ENCODE measurements at regions not wholly inside any gene's neighbourhood (a gene's known extent, or its start where the extent isn't known, plus 50 kb on each side); places are given as distances from the start of the nearest gene placed in this dataset.

DNA sequence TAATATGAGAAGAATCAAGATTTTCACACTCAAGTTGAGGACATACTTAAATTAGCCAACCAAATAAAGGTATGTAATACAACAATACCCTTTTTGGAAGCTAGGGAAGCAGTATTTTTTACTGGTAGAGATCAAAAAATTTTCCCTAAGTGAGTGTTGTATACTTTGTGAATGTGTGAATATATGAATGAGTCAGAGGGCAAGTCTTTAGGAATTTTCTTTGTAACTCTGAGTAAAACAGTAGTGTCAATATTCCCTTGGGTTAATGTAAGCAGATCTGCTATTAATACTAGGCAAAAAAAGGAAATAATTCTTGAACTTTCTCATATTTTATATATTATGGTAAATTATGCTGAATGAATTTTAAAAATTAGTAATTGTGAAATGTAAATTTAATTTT is 1161.8 kb upstream of the MIR17HG start:
- H3K4me3 Mint-ChIP-seq = no peak overlapping the region
- H3K4me1 Mint-ChIP-seq = peaks cover 8% of the 10 kb centered on the region; the same call in 1 of the 2 replicates
- ATAC-seq = no peak
- H3K36me3 Mint-ChIP-seq = no peaks in the 10 kb centered on the region
- no peaks in the 10 kb centered on the region for H3K27me3 Mint-ChIP-seq (ENCODE audit: low read depth)
- no peak for DNase-seq (ENCODE audit: low spot score)
- no peak overlapping the region for H3K27ac Mint-ChIP-seq
- CTCF ChIA-PET = no interaction called here
- POLR2A ChIA-PET = no interaction called here
- TF ChIP-seq ZNF232 (CRISPR knock-in tag; IDR thresholded peaks at IDR 0.05) = no peak
- no peak for TF ChIP-seq ZNF317 (CRISPR knock-in tag; IDR thresholded peaks at IDR 0.05; ENCODE audit: borderline replicate concordance, low read depth)
- no peak for TF ChIP-seq ZMAT4 (CRISPR knock-in tag; IDR thresholded peaks at IDR 0.05)
- TF ChIP-seq, protein P1, sequence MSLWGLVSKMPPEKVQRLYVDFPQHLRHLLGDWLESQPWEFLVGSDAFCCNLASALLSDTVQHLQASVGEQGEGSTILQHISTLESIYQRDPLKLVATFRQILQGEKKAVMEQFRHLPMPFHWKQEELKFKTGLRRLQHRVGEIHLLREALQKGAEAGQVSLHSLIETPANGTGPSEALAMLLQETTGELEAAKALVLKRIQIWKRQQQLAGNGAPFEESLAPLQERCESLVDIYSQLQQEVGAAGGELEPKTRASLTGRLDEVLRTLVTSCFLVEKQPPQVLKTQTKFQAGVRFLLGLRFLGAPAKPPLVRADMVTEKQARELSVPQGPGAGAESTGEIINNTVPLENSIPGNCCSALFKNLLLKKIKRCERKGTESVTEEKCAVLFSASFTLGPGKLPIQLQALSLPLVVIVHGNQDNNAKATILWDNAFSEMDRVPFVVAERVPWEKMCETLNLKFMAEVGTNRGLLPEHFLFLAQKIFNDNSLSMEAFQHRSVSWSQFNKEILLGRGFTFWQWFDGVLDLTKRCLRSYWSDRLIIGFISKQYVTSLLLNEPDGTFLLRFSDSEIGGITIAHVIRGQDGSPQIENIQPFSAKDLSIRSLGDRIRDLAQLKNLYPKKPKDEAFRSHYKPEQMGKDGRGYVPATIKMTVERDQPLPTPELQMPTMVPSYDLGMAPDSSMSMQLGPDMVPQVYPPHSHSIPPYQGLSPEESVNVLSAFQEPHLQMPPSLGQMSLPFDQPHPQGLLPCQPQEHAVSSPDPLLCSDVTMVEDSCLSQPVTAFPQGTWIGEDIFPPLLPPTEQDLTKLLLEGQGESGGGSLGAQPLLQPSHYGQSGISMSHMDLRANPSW (CRISPR knock-in tag; conservative IDR thresholded peaks at IDR 0.05; ENCODE audit: low read depth) = no peak
- no peak for TF ChIP-seq NR3C1 (CRISPR knock-in tag; conservative IDR thresholded peaks at IDR 0.05; ENCODE audit: low read depth)
- no peak for TF ChIP-seq SP1 (CRISPR knock-in tag; conservative IDR thresholded peaks at IDR 0.05)
- no peak for TF ChIP-seq FOXJ3 (CRISPR knock-in tag; IDR thresholded peaks at IDR 0.05; ENCODE audit: borderline replicate concordance)
- TF ChIP-seq FOXP1 (CRISPR knock-in tag; IDR thresholded peaks at IDR 0.05; ENCODE audit: borderline replicate concordance) = no peak
- TF ChIP-seq EMX1 (CRISPR knock-in tag; IDR thresholded peaks at IDR 0.05) = no peak
- TF ChIP-seq HMGXB4 (CRISPR knock-in tag; IDR thresholded peaks at IDR 0.05) = no peak
- TF ChIP-seq ZNF512 (CRISPR knock-in tag; IDR thresholded peaks at IDR 0.05; ENCODE audit: borderline replicate concordance) = no peak
- TF ChIP-seq, protein P2, sequence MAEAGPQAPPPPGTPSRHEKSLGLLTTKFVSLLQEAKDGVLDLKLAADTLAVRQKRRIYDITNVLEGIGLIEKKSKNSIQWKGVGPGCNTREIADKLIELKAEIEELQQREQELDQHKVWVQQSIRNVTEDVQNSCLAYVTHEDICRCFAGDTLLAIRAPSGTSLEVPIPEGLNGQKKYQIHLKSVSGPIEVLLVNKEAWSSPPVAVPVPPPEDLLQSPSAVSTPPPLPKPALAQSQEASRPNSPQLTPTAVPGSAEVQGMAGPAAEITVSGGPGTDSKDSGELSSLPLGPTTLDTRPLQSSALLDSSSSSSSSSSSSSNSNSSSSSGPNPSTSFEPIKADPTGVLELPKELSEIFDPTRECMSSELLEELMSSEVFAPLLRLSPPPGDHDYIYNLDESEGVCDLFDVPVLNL (CRISPR knock-in tag; IDR thresholded peaks at IDR 0.05; ENCODE audit: borderline replicate concordance, low read depth) = no peak
- TF ChIP-seq ELF4 (CRISPR knock-in tag; IDR thresholded peaks at IDR 0.05; ENCODE audit: low read depth) = no peak
- no peak for TF ChIP-seq ZNF121 (CRISPR knock-in tag; IDR thresholded peaks at IDR 0.05)
- TF ChIP-seq OVOL2 (CRISPR knock-in tag; IDR thresholded peaks at IDR 0.05; ENCODE audit: borderline replicate concordance) = no peak
- TF ChIP-seq, protein P3, sequence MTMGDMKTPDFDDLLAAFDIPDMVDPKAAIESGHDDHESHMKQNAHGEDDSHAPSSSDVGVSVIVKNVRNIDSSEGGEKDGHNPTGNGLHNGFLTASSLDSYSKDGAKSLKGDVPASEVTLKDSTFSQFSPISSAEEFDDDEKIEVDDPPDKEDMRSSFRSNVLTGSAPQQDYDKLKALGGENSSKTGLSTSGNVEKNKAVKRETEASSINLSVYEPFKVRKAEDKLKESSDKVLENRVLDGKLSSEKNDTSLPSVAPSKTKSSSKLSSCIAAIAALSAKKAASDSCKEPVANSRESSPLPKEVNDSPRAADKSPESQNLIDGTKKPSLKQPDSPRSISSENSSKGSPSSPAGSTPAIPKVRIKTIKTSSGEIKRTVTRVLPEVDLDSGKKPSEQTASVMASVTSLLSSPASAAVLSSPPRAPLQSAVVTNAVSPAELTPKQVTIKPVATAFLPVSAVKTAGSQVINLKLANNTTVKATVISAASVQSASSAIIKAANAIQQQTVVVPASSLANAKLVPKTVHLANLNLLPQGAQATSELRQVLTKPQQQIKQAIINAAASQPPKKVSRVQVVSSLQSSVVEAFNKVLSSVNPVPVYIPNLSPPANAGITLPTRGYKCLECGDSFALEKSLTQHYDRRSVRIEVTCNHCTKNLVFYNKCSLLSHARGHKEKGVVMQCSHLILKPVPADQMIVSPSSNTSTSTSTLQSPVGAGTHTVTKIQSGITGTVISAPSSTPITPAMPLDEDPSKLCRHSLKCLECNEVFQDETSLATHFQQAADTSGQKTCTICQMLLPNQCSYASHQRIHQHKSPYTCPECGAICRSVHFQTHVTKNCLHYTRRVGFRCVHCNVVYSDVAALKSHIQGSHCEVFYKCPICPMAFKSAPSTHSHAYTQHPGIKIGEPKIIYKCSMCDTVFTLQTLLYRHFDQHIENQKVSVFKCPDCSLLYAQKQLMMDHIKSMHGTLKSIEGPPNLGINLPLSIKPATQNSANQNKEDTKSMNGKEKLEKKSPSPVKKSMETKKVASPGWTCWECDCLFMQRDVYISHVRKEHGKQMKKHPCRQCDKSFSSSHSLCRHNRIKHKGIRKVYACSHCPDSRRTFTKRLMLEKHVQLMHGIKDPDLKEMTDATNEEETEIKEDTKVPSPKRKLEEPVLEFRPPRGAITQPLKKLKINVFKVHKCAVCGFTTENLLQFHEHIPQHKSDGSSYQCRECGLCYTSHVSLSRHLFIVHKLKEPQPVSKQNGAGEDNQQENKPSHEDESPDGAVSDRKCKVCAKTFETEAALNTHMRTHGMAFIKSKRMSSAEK (CRISPR knock-in tag; IDR thresholded peaks at IDR 0.05; ENCODE audit: borderline replicate concordance) = no peak
- no peak for TF ChIP-seq ZNF281 (CRISPR knock-in tag; IDR thresholded peaks at IDR 0.05)
- no peak for TF ChIP-seq CREM (CRISPR knock-in tag; IDR thresholded peaks at IDR 0.05)
- no peak for TF ChIP-seq ZBTB21 (CRISPR knock-in tag; IDR thresholded peaks at IDR 0.05; ENCODE audit: borderline replicate concordance)
- TF ChIP-seq, protein P4, sequence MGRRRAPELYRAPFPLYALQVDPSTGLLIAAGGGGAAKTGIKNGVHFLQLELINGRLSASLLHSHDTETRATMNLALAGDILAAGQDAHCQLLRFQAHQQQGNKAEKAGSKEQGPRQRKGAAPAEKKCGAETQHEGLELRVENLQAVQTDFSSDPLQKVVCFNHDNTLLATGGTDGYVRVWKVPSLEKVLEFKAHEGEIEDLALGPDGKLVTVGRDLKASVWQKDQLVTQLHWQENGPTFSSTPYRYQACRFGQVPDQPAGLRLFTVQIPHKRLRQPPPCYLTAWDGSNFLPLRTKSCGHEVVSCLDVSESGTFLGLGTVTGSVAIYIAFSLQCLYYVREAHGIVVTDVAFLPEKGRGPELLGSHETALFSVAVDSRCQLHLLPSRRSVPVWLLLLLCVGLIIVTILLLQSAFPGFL (CRISPR knock-in tag; IDR thresholded peaks at IDR 0.05; ENCODE audit: borderline replicate concordance) = no peak
- H3K9me3 Mint-ChIP-seq = no peaks in the 10 kb centered on the region
